Activated T-cell treated with anti-CD3 and anti-CD28 coated beads, Interleukin-2, amount 50 U/mL, for 1 hour (primary cell): ENCODE measurements at regions not wholly inside any gene's neighbourhood (a gene's known extent, or its start where the extent isn't known, plus 50 kb on each side); places are given as distances from the start of the nearest gene placed in this dataset.

Experiments
- DNase-seq: peaks from one replicate; pipeline ENCODE4 v3.0.0-alpha.2; 2020

DNA sequence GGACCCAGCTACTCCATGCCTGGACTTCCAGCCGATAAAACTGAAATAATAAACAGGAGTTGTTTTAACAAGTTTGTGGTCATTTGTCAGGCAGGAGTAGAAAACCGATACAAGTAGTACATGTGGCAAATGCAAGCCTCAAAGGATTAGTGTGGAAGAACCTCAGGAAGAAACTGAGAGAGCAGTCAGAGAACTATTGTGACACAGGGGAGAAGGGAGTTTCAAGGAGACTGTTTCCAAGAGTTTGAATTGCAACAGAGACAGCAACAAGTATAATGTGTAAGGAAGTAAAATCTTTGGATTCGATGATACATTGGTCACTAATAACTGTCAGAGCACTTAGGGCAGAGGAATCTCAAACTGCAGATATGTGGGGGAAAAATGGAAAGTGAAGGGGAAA, 450.6 kb upstream of the ARHGEF26 start:
- DNase-seq: no peak

DNA sequence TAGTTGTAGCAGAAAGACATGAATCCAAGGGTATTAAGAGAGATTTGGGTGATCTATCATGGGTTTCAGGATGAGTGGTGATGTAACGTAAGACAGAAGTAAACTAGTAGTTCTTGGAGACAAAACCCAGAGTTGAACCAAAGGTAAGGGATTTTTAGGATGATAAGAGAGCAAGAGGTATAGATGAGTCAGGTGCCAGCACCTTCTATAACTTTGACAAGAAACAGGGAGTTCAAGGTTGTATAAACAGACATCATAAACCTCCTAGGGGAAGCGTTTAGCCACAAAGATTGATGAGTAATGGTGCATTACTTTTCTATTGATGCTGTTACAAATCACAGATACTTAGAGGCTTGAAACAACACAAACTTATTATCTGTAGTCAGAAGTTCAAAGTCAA, 447.3 kb upstream of the ARHGEF26 start:
- DNase-seq: no peak

DNA sequence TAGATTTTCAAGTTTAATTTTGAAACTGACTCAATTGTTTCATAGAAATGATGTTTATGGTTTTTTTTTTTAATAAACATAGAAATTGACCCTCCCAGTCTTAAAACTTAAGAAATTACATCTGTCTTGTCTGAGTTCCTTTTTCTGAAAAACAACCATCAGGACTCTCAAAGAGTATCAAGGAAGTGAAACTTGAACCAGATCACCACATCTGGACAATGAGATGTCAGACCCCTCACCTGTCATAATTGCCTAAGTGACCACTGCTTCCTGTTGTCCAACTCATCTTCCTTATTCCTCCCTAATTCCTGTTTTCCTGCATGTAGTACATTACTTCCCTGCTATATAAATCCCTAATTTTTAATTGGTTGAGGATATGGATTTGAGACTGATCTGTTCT, 441.5 kb upstream of the ARHGEF26 start:
- DNase-seq: no peak

DNA sequence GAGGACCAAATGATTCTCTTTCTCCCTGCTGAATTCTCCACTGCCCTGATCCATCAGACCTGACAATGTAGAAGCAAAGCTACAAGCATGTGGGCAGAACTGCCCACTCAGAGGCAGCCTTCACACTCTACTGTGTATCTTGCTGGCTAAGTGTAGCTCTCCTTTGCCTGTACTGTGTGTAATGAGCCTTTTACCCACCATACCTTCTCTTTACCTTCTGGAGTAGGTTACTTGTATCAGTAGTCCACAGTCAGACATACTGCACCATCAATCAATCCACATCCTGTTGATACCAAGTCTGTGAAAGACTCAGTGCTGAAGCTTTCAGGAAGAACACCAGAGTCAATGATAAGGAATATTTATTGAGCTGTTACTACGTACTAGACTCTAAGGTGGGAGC, 440.7 kb upstream of the ARHGEF26 start:
- DNase-seq: no peak

DNA sequence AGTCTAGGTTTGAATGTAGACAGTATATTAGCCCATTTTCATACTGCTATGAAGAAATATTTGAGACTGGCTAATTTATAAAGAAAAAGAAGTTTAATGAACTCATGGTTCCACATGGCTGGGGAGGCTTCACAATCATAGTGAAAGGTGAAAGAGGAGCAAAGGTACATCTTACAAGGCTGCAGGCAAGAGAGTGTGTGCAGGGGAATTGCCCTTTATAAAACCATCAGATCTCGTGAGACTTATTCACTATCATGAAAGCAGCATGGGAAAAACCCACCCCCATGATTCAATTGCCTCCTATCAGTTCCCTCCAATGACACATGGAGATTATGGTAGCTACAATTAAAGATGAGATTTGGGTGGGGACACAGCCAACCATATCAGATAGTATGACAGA, 440.1 kb upstream of the ARHGEF26 start:
- no peak for DNase-seq

DNA sequence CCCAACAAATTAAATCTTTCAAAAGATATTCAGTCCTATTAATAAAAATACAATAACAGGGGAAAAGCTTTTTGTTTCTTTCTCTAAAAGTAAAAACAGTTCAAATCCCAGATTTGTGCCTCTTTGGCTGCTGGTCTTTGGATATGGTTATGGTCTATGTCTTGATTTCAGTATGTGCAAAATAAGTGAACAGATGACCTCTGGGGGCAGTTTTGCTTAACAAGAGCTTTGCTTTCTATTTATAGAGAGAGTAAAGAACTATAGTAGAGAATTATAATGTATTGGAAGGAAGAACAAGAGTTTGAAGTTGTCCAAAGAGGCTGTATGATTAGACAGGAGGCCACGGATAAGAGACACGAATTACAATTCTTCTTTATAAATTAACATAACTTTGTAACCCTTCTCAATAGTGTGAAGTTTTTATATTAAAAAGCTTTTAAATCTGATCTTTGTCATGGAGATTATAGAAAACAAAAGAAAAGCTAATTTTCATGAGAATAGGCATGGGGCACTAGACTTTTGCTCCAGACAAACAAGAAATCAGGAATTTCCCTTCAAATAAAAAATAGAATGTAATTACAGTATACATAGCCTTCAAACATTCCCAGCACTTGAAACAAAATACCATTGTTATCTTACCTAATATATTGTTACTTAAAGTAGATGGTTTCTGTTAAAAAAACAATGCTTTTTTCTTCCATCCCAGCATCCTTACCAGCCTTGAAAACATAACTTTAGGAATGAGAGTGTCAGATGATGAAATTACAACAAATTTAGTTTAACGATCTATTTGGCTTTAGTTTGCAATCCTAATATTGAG, 432.7 kb upstream of the ARHGEF26 start:
- DNase-seq: no peak

DNA sequence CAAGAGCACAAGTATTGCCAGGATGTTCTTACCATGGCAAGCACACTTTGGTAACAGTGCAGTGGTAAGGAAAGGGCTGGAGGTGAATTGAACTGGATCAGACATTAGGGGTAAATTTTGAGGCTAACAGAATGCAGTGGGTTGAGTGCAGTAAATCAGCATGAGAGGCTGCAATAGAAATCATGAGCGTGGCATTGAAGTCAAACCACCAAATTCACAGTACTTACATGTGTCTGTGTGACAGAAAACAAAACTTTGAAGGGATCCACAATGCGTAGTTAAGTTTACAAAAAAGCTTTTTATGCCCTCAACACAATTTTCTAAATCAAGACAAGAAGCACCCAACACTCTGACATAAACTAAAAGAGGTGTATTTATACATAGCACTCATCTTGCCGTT, 428.0 kb upstream of the ARHGEF26 start:
- no peak for DNase-seq

DNA sequence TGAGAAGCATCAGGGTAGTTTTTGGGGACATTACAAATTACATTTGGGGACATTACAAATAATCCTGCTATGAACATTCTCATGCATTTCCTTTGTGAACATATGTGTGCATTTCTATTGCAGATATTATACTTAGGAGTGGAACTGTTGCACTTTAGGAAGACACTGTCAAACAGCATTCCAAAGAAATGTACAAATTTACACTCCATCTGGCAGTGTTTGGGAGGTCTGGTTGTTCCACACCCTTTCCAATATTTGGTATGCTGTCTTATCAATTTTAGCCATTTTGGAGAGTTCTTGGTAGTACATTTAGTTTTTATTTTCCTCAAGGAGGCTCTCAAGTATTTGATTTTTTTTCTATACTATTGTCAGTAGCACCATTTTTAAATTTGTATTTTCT, 419.1 kb upstream of the ARHGEF26 start:
- no peak for DNase-seq

DNA sequence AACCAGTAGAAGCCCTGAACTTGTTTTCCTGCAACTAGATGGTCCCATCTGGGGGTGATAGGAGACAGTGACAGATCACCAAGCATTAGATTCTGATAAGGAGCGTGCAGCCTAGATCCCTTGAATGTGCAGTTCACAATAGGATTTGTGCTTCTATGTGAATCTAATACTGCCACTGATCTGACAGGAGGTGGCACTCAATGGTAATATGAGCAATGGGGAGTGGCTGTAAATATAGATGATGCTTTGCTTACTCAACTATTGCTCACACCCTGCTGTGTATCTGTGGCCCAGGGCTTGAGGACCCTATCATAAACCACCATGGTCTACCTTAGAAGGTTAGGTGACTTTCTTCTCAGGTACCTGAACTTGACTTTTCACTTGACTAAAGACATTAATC, 417.1 kb upstream of the ARHGEF26 start:
- DNase-seq: no peak

DNA sequence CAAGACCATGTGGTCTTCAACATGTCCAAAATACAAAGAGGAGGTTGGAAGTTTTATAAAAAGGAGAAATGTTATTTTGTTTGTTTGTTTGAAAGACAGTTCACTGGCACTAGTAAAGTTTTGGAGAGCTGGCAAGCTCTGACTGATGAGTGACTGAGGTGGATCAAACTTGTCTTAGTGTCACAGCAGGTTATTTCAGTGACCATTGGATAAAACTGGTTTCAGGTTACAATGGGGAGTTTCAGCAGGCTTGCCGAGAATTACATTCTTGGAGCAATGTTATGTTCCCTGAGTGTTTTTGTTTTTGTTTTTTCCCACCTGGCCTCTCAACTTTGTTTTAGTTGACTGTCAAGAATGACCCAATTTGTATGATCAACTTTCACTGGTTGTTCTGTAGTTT, 414.5 kb upstream of the ARHGEF26 start:
- DNase-seq: no peak

DNA sequence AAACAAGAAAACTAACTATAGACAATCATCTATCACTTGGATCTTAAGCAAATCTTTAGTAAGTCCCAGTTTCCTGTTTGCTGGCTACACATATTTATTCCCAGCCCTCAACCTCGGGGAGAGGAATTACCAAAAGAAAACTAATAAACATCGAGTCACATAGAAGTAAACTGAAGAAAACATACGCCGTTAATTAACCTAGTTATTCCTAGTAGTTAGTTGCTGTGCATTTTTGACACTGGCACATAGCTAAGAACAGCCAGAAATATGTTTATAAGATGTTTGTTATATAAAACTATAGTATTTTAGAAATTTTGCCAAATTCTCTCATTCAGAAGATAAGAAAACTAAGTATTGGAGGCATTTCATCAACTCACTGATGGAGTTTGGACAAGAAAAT, 407.2 kb upstream of the ARHGEF26 start:
- no peak for DNase-seq

DNA sequence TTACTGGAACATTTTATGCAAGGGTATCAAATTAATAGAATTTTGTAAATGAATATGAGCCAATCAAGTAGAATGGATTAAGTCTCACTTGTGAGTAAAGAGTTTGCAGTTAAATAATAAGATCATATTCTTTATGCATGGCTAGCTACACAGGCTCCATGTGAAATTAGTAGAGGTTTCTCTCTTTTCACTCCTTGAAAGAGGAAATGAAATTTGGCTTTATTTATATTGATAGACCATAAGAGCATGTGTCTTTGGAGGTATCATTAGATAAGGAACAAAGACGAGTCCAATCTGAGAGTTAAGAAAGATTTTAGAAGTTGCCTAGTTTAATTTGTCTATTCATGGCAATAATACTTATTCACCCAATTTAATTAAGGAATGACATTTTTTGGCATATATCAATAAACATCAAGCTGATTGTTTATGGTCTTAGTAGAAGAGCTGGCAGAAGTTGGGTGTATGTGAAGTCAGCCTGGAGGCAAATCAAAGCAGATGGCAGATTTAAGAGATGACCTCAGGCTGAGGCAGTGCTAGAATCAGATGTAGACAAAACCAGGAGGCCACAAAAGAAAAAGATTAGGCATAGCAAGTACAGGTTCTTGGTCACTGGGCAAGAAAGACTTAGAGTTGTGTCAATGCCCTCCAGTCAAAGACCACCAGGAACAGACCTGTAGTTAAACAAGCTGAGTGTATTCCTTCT, 406.5 kb upstream of the ARHGEF26 start:
- no peak for DNase-seq

DNA sequence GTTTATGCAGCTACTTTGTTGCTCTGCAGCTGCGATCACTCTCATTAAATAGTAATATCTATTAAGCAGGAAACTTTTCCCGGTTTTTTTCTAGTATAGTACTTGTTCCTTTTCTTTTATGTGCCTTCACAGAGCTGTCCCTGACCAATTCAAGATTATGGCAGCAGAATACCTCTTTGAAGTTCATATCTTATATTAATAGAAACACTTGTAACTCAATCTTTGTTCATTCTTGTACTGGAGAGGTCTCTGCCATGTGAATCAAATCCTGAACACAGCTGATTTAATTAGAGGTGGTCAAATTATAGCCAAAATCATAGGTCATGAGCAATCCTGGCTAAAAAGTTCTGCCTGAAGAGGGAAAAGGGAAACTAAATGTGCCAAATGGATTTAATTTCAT, 399.0 kb upstream of the ARHGEF26 start:
- DNase-seq: no peak

DNA sequence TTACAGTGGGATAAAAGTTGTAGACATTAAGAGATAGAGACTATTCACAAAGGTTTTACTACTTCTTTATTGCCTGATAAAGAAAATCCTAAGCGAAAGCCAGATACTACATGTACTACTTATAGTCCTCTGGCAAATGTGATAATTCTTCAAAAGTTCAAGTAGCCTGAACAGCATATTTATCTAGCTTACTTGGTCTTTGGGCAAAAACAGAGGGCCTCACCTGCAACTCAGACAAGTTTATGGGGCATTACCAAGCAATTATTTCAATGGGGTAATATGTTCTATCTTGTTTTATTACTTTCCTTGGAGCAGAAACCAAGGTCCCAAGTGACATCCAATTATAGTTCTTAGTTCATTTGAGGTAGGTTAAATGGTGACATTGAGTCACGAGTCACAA, 390.1 kb upstream of the ARHGEF26 start:
- no peak for DNase-seq

DNA sequence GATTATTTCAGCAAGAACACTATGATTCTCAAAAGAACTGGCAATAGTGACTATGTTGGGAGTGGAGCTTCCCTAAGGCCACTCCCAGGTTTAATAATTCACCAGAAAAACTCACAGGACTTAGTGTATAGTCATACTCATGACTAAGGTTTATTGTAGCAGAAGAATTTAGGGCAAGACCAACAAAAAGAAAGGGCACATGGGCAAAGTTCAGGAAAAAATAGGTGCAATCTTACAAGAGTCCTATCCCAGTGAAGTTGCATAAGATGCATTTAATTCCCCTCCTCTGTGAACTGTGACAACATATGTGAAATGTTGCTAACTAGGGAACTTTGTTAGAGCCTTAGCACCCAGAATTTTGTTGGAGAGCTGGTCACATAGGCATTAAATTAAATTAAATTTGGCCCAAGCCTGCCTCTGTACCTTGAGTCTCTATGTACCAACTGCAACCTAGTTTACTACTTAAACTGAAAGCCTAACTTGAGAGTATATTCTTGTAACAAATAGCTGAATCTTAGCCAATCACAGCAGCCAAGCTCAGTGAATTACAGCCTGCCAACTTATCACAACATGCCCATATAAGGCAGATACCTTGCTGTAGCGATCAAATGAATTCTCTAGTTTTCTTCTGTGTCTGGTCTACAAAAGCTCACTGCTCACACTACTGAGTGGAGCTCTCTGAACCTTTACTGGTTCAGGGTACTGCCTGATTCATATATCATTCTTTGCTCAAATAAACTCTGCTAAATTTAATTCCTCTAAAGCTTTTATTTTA, 386.2 kb upstream of the ARHGEF26 start:
- no peak for DNase-seq

DNA sequence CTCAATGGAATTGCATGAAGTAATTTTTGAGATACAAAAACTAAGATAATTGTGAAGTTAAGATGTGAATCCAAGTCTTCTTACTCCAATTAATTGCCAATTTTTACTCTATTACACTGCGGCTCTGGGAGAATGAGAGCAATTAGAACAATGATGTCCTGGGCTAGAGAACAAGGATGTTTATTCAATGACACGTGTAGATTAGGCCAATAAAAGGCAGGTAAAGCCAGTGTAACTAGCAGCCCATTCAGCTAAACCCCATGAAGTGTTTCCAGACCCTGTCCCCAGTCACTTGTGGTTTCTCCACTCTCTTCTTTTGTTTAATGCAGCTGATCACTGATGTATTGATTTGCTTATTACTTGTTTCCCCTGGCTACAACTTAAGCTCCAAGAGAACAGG, 381.1 kb upstream of the ARHGEF26 start:
- no peak for DNase-seq

DNA sequence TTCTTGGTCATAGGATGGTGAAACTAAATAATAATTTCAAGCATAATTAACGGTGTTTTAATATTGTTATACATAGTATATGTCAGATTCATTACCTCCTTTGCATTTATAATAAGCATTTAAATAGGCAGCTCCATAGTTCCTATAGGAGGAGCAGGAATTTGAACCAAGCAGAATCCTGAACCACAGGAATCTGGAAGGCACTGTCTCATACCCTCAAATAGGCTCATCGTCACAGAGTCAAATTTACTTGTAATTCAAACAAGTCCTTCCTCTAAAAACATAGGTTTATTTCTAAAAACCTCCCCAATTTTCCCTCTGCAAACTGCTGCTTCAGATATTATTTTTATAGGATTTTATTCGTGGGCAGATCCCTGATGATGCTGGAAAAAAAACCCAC, 376.3 kb upstream of the ARHGEF26 start:
- DNase-seq: no peak

DNA sequence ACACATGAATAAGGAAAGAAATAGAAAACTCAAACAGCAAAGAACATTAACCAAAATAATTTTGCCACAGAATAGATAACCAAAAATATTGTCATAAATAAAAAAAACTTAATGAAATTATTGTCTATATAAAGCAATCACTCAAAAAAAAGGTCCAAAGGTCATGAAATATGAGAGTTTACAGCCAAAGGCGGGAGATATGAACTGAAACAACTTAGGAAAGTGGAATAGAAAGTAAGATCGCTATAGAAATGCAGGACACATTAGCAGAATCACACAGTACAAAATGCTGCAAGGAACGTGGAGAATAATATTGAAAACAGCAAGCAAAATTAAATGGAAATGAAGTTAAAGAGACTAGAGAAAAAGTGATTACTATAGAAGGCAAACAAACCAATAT, 375.0 kb upstream of the ARHGEF26 start:
- DNase-seq: no peak

DNA sequence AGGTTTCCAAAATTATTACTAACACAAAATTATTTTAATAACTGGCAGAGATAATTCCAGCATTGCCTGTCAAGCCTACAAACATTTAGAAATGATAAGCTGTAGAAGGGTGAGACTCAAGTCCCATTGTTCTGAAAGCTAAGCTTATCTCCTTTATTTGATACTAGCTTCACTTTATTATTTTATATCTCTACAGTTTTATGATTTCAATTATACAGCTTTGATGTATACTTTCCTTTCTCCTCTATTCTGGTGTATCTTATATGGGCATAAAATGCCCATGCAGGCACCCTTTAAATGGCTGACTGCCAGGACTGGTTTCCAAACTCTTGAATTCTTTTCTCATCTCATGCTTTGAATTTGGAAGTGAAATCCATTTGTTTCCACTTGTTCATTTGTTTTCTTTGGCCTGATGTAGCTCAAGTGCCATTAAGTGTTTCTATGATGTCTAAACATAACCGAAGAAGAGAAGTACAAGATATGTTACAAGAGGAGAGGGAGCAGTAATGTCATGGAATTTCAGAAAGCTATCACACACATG, 372.1 kb upstream of the ARHGEF26 start:
- no peak for DNase-seq

DNA sequence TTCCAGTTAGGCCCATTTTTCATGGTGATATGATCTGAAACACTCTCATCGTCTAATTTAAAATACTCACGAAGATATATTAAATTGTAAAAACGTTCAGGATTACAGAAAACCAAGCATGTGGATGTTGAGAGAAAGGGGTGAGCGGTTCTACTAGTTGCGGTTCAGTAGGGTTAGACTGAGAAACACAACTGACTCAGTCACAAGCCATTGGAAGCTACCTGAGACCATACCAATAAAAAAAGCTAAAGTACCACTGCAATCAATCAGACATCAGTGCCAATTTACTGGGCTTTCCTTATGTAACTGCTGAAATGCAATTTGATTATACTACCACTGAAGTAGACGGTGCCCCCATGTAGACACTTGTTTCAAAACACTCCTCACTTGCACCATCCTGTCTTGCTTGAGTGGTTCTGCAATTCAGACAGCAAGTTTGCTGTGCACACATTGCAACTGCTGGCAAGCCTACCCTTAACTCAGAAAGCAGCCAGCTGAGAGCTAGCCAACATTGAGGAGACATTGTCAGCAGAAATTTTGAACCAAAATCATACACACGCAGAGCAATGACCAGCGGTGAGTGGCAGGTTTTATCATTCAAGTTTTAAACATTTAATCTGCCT, 368.7 kb upstream of the ARHGEF26 start:
- DNase-seq: no peak

DNA sequence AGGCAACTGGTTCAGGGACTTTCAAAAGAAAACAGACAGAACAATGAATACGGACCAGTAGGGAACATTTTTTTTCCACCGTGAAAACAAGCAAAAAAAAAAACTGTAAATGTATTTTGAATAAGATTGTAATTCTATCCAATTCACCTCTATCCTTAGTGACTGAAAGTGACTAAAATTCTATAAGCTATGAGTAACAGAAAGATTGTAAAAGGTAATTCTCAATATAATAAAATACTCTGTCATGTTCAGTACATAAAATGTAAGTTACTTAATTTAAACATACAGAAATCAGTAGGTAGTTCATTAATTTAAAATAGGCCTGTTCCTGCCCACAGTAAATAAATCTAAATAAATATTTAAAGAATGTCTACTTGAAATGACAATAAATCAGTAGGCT, 368.2 kb upstream of the ARHGEF26 start:
- DNase-seq: no peak

DNA sequence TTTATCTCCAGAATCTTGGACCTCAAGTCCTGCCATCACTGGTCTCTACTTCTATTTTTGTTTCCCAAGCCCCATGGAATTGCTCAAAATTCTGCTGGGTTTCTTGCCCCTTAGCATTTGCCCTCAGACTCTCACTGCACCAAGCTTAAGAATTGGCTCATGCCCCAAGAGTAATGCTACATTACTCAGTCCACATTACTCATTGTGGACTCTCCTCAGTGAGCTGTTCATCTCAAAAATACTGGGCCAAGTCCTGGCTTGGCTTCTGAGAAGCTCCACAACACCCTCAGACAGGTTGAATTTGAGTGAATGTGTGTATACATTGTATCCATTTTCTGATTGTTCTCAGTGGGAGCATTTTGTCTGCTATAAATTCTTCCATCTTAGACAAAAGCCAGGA, 364.4 kb upstream of the ARHGEF26 start:
- DNase-seq: no peak

DNA sequence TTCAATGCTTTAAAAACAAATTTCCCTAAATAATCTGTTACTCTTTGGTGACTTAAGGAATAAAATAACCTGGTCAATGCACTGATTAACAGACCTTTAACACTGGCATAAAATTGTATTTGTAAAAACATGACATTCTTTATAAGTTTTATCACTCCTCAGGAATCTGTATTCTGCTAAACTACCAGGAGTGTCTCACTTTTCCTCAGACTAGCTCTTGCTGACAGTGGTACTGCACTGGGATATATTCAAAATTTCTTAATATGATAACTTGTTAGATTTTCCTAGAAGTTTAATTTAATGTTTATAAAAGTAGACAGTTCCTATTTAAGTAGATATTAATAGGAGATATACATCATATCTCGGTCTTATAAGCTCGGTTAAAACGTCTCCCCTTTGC, 363.4 kb upstream of the ARHGEF26 start:
- no peak for DNase-seq
